ENCODE measurements at regions not wholly inside any gene's neighbourhood (a gene's known extent, or its start where the extent isn't known, plus 50 kb on each side); places are given as distances from the start of the nearest gene placed in this dataset.

DNA sequence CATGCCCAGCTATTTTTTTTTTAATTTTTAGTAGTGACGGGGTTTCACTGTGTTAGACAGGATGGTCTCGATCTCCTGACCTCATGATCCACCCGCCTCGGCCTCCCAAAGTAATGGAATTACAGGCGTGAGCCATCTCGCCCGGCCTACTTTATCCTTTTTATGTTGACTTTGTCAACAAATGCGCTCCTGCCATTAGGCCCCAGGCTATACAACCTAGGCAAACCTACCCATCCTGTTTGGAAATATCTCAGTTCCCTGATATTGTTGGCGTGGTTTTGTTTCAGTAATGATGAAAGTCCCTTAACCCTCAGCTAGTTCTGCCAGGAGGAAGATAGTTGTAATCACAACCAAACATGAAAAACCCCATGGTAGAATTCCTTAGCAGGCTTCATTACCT lies 249.4 kb upstream of the SOX11 start:
- TF ChIP-seq, protein P1, sequence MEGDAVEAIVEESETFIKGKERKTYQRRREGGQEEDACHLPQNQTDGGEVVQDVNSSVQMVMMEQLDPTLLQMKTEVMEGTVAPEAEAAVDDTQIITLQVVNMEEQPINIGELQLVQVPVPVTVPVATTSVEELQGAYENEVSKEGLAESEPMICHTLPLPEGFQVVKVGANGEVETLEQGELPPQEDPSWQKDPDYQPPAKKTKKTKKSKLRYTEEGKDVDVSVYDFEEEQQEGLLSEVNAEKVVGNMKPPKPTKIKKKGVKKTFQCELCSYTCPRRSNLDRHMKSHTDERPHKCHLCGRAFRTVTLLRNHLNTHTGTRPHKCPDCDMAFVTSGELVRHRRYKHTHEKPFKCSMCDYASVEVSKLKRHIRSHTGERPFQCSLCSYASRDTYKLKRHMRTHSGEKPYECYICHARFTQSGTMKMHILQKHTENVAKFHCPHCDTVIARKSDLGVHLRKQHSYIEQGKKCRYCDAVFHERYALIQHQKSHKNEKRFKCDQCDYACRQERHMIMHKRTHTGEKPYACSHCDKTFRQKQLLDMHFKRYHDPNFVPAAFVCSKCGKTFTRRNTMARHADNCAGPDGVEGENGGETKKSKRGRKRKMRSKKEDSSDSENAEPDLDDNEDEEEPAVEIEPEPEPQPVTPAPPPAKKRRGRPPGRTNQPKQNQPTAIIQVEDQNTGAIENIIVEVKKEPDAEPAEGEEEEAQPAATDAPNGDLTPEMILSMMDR (IDR thresholded peaks at IDR 0.05; ENCODE audit: low read depth, low read length) = no peak
- H3K4me3 ChIP-seq (replicated peaks in 1 of 2; ENCODE audit: low read depth in 2 of 2, low read length in 2 of 2) = no peak overlapping the region
- DNase-seq (ENCODE audit: low read depth in 2 of 2) = no peak

DNA sequence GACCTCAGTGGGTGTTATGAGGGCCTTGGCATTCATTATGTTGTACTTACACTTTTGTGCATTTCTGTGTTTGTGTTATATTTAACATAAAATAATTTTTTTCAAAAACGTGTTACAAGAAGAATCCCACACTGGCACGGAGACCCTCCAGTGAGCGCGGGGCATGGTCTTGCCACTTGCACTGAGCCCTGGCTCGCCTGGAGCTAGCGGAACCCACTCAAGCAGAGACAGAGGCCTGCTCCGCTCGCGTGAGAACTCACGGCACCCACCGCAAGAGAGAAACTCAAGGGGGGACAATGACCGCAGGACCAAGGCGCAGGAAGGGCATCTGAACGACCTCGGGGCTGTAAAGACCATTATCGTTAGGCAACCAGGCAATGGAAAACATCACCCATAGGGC lies 248.0 kb upstream of the SOX11 start:
- DNase-seq (ENCODE audit: low read depth in 2 of 2) = no peak
- no peak overlapping the region for H3K4me3 ChIP-seq (replicated peaks in 1 of 2; ENCODE audit: low read depth in 2 of 2, low read length in 2 of 2)
- TF ChIP-seq, protein P1 (IDR thresholded peaks at IDR 0.05; ENCODE audit: low read depth, low read length) = no peak

DNA sequence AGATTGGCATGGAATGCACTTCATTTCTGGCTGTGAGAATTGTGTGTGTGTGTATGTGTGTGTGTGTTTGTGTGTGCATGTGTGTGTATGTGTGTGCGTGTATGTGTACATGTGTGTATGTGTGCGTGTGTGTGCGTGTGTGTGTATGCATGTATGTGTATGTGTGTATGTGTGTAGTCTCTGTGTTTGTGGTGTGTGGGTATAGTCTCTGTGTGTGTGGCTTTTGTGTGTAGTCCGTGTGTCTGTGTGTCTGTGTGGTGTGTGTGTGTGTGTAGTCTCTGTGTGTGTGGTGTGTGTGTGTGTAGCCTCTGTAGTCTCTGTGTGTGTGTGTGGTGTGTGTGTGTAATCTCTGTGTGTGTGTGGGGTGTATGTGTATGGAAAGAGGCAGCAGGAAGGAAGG lies 247.3 kb upstream of the SOX11 start:
- DNase-seq (ENCODE audit: low read depth in 2 of 2) = no peak

DNA sequence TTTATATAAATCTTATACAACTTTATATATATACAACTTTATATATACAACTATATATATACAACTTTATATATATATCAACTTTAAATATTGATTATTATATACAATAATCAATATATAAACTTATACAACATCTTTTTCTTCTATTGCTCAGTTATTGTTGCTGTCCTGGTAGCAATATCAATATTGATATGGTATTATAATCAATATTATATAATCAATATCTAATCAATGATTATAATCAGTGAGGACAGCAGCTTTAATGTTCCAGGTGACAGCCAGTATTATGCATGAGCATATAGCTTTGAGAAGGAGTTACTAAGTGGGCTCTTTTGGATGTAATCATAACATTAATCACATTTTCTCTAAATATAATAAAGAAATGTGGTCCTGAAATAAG lies 242.3 kb upstream of the SOX11 start:
- TF ChIP-seq, protein P1 (IDR thresholded peaks at IDR 0.05; ENCODE audit: low read depth, low read length) = no peak
- DNase-seq (ENCODE audit: low read depth in 2 of 2) = no peak
- H3K4me3 ChIP-seq (replicated peaks in 1 of 2; ENCODE audit: low read depth in 2 of 2, low read length in 2 of 2) = no peak overlapping the region

More for the DNA sequence above, 247.3 kb upstream of the SOX11 start:
- no peak overlapping the region for H3K4me3 ChIP-seq (replicated peaks in 1 of 2; ENCODE audit: low read depth in 2 of 2, low read length in 2 of 2)
- TF ChIP-seq, protein P1 (IDR thresholded peaks at IDR 0.05; ENCODE audit: low read depth, low read length) = no peak

DNA sequence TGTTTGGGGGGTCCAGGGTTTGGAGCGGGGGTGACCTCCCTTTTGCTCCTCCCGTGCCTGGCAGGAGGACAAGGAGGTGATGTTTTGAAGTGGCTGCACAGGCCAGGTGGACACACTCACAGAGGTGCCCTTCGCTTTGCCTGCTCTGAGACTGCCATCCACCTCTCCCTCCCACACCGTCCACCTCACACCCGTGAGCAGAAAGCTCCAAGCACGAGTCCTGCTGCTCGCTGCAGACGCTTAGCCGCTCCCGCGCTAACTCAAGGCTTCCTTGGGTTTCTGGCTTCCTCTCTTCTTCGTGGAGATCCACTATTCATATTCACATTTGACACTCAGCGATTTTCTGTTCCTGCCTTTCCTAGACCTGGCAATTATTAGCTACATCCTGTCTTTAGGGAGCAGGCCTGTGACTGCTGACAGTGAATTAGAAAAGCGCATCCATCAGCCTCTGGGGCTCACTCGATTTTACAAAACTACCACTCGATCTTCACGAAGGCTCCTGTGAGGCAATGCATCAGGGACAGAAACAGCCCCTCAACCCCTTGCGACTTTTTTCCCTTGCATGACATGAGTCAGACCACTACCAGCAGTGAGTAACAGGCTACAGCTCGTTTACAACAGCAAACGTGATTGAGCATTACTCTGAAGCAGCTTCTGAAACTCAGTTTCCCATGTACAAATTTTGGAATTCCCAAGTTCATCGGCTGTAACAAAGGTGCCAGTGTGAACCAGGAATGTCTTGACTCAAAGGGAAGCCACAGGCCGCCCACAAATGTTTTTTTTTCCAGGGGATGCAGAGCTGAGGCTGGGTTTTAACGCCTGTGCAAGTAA lies 238.7 kb upstream of the SOX11 start:
- H3K4me3 ChIP-seq (replicated peaks in 1 of 2; ENCODE audit: low read depth in 2 of 2, low read length in 2 of 2) = no peak overlapping the region
- TF ChIP-seq, protein P1 (IDR thresholded peaks at IDR 0.05; ENCODE audit: low read depth, low read length) = no peak
- no peak for DNase-seq (ENCODE audit: low read depth in 2 of 2)

DNA sequence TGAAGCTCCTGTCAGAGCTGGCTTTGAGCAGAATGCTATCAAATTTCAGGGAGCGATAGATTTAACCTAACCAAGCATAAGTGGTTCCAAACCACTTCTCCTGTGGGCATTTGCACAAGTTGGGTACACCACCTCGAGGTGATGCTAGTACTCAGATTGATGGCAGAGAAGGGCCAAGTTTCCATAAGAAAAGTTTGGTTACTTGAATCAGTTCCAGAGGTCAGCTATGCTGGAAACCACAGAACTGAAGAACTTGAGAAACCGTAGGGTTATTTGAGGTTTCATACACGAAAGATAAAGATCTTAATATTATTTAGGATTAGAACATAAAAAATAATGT lies 238.2 kb upstream of the SOX11 start:
- no peak overlapping the region for H3K4me3 ChIP-seq (replicated peaks in 1 of 2; ENCODE audit: low read depth in 2 of 2, low read length in 2 of 2)
- TF ChIP-seq, protein P1 (IDR thresholded peaks at IDR 0.05; ENCODE audit: low read depth, low read length) = no peak
- no peak for DNase-seq (ENCODE audit: low read depth in 2 of 2)

DNA sequence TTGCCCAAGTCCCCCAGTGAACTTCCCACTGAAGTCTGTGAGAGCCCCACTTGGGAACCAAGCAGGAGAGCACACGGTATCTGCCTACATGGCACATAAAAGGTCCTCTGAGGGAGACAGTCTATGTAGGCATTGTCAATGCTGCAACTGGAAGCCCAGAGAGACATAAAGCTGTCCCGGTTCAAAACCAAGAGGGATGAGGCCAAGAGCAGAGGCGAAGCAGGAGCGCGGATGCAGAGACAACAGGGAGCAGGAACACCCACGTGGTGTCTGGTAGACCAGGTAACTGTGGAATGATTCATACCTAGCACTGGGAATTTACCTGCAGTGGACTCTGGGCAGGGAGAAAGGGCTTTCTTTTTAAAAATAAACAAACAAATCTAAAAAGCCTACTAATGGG lies 233.1 kb upstream of the SOX11 start:
- TF ChIP-seq, protein P1 (IDR thresholded peaks at IDR 0.05; ENCODE audit: low read depth, low read length) = no peak
- H3K4me3 ChIP-seq (replicated peaks in 1 of 2; ENCODE audit: low read depth in 2 of 2, low read length in 2 of 2) = no peak overlapping the region
- no peak for DNase-seq (ENCODE audit: low read depth in 2 of 2)

All from cardiac fibroblast (primary cell).